Nephron (organoid): ENCODE measurements at regions not wholly inside any gene's neighbourhood (a gene's known extent, or its start where the extent isn't known, plus 50 kb on each side); places are given as distances from the start of the nearest gene placed in this dataset.
A peak's percentile ranks its signal among the peaks of the same experiment; 100 is the strongest.
"Not testable (repeated sequence)": the region's sequence is repeated elsewhere in the genome, so short reads cannot be mapped to it uniquely, and the experiment has no call there.

Source experiments
- H3K27ac Mint-ChIP-seq, 3 experiments: 2 replicates each; pipeline ENCODE4 v1.8.0; 2020; ENCODE audit warnings: mixed read lengths in 3 of 3, mild to moderate bottlenecking in 2 of 3, moderate library complexity in 1 of 3
- H3K27me3 Mint-ChIP-seq: 2 replicates; pipeline ENCODE4 v1.8.0; 2021; ENCODE audit warnings: low read depth, mild to moderate bottlenecking, moderate library complexity, mixed read lengths
- H3K36me3 Mint-ChIP-seq: 2 replicates; pipeline ENCODE4 v1.8.0; 2020; ENCODE audit warnings: low read depth, mixed read lengths
- H3K4me1 Mint-ChIP-seq: 2 replicates; pipeline ENCODE4 v1.8.0; 2020; ENCODE audit warnings: mixed read lengths
- H3K4me3 Mint-ChIP-seq, 3 experiments: 2 replicates each; pipeline ENCODE4 v1.8.0; 2020; ENCODE audit warnings: mild to moderate bottlenecking in 3 of 3, mixed read lengths in 3 of 3, moderate library complexity in 2 of 3
- H3K9me3 Mint-ChIP-seq: 2 replicates; pipeline ENCODE4 v1.8.0; 2020; ENCODE audit warnings: mixed read lengths
- TF ChIP-seq, protein P1 (sequence below), 3 experiments: fragments of 200-600 bp; sonication (generic); IDR thresholded peaks; one replicate each; pipeline ENCODE4 v1.5.0; 2021; ENCODE audit warnings: antibody characterized with exemption in 3 of 3; ENCODE audit not compliant: unreplicated experiment in 3 of 3

DNA sequence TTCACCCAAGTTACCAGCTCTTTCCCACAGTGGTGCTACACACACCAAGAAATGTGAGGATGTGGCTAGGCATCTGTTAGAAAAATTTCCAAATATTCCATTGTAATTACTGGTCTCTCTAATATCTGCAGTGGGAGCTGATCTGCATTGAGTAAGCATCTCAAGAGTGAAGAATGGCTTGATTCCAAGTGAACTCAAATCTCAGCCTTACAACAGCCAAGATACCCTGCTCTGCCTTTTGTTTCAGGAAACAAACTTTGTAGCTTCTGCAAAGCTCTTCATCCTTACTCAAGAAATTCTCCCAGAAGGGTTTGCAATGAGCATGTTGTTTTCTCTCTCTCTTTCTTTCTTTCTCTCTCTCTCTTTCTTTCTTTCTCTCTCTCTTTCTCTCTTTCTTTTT, 181.1 kb downstream of the FCRL5 start:
- Mint-ChIP-seq H3K9me3 (no peaks in the 10 kb centered on the region), H3K27ac (no peak overlapping the region), H3K4me3 (no peak overlapping the region), H3K4me1 (no peaks in the 10 kb centered on the region), H3K36me3 (no peaks in the 10 kb centered on the region), H3K27me3 (peaks cover 17% of the 10 kb centered on the region)
- TF ChIP-seq, protein P1, sequence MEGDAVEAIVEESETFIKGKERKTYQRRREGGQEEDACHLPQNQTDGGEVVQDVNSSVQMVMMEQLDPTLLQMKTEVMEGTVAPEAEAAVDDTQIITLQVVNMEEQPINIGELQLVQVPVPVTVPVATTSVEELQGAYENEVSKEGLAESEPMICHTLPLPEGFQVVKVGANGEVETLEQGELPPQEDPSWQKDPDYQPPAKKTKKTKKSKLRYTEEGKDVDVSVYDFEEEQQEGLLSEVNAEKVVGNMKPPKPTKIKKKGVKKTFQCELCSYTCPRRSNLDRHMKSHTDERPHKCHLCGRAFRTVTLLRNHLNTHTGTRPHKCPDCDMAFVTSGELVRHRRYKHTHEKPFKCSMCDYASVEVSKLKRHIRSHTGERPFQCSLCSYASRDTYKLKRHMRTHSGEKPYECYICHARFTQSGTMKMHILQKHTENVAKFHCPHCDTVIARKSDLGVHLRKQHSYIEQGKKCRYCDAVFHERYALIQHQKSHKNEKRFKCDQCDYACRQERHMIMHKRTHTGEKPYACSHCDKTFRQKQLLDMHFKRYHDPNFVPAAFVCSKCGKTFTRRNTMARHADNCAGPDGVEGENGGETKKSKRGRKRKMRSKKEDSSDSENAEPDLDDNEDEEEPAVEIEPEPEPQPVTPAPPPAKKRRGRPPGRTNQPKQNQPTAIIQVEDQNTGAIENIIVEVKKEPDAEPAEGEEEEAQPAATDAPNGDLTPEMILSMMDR (IDR thresholded peaks at IDR 0.05; ENCODE audit: unreplicated experiment in 3 of 3) = no peak

DNA sequence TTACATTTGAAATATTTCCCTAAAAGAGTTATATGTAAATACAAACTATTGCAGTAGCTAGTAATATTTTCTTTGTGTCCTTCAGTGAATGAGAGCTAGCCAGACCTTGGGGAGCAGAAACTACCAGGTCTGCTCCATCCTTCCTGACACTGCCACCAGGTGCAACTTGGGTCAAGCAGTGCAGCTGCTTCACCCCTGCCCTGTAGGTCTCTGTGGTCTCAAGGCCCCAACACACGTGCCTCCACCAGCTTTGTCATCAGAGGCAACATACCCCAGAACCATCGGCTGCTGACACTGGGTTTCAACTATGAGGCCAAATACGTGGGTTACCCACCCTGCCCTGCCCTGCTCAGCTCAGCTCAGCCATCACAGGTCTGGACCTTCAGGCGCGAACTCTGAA, 181.6 kb downstream of the FCRL5 start:
- Mint-ChIP-seq H3K9me3 (no peaks in the 10 kb centered on the region), H3K4me3 (no peak overlapping the region), H3K4me1 (no peaks in the 10 kb centered on the region), H3K27ac (no peak overlapping the region), H3K36me3 (no peaks in the 10 kb centered on the region), H3K27me3 (peaks cover 17% of the 10 kb centered on the region)
- TF ChIP-seq, protein P1 (IDR thresholded peaks at IDR 0.05; ENCODE audit: unreplicated experiment in 3 of 3) = no peak

GRCh38 chr1:157369808-157370521, 182.3 kb downstream of the FCRL5 start:
- H3K27me3 Mint-ChIP-seq = peaks cover 14% of the 10 kb centered on the region
- H3K27ac Mint-ChIP-seq = no peak overlapping the region

GRCh38 chr1:157368941-157369340, 183.4 kb downstream of the FCRL5 start:
- not testable (repeated sequence) for H3K36me3 Mint-ChIP-seq, H3K27ac Mint-ChIP-seq, H3K27me3 Mint-ChIP-seq, H3K4me1 Mint-ChIP-seq, H3K4me3 Mint-ChIP-seq, H3K9me3 Mint-ChIP-seq

More at GRCh38 chr1:157369808-157370521, 182.3 kb downstream of the FCRL5 start:
- H3K4me1 Mint-ChIP-seq = no peaks in the 10 kb centered on the region
- TF ChIP-seq, protein P1 (IDR thresholded peaks at IDR 0.05; ENCODE audit: unreplicated experiment in 3 of 3) = peak; percentile 86 to 94 (median 92)
- no peaks in the 10 kb centered on the region for H3K9me3 Mint-ChIP-seq
- H3K4me3 Mint-ChIP-seq = no peak overlapping the region
- H3K36me3 Mint-ChIP-seq = no peaks in the 10 kb centered on the region

- no peak overlapping the region for H3K4me3 Mint-ChIP-seq
- TF ChIP-seq, protein P1 (IDR thresholded peaks at IDR 0.05; ENCODE audit: unreplicated experiment in 3 of 3) = no peak
- H3K27ac Mint-ChIP-seq = no peak overlapping the region
- no peaks in the 10 kb centered on the region for H3K4me1 Mint-ChIP-seq
- no peaks in the 10 kb centered on the region for H3K9me3 Mint-ChIP-seq
- H3K27me3 Mint-ChIP-seq = peaks cover 9% of the 10 kb centered on the region
- no peaks in the 10 kb centered on the region for H3K36me3 Mint-ChIP-seq
Measured at GRCh38 chr1:157368363-157368762, 184.0 kb downstream of the FCRL5 start.

DNA sequence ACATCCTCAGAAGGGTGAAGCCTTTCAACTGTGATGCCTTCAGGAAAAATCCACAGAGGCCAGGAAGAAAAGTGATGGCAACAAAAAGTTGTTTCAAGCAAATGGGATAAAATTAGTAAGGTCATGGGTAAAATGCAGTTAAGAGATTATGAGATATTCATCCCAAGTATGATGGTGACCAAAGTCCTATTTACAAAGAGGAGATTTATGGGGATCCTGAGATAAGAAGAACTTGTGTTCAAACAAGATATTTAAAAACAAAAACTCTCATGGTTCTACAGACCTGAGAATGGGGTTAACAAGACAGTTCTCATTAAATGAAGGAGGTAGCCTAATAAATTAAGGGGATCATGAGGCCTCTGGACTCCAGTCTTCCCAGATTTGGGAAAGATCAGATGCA, 184.4 kb downstream of the FCRL5 start:
- Mint-ChIP-seq H3K27ac (no peak overlapping the region), H3K4me1 (no peaks in the 10 kb centered on the region), H3K36me3 (no peaks in the 10 kb centered on the region), H3K4me3 (no peak overlapping the region), H3K27me3 (peaks cover 13% of the 10 kb centered on the region), H3K9me3 (no peaks in the 10 kb centered on the region)
- TF ChIP-seq, protein P1 (IDR thresholded peaks at IDR 0.05; ENCODE audit: unreplicated experiment in 3 of 3) = no peak
